Smooth muscle cell (in vitro differentiated cells): ENCODE measurements at regions not wholly inside any gene's neighbourhood (a gene's known extent, or its start where the extent isn't known, plus 50 kb on each side); places are given as distances from the start of the nearest gene placed in this dataset.

Source experiments
- DNase-seq: peaks from one replicate; lab custom pipeline; 2025; ENCODE audit not compliant: unreplicated experiment; lab: John Stamatoyannopoulos, UW
- H2AFZ ChIP-seq: fragments of 200-600 bp; sonication (generic); 2 replicates; pipeline ENCODE4 v1.6.0; 2016; ENCODE audit warnings: antibody characterized with exemption, low read depth, mild to moderate bottlenecking
- H3F3A ChIP-seq: fragments of 200-600 bp; sonication (generic); 2 replicates; pipeline ENCODE4 v1.6.0; 2017; ENCODE audit warnings: antibody characterized with exemption, low read depth
- H3K27ac ChIP-seq: fragments of 200-600 bp; sonication (generic); 2 replicates; pipeline ENCODE4 v1.5.1; 2016; ENCODE audit warnings: low read depth, mild to moderate bottlenecking
- H3K27me3 ChIP-seq: fragments of 200-600 bp; sonication (generic); 2 replicates; pipeline ENCODE4 v1.6.1; 2016; ENCODE audit warnings: low read depth, mild to moderate bottlenecking
- H3K36me3 ChIP-seq: fragments of 200-600 bp; sonication (generic); 2 replicates; pipeline ENCODE4 v1.5.1; 2016; ENCODE audit warnings: low read depth
- H3K4me1 ChIP-seq: fragments of 200-600 bp; sonication (generic); 2 replicates; pipeline ENCODE4 v1.5.1; 2016; ENCODE audit warnings: low read depth
- H3K4me2 ChIP-seq: fragments of 200-600 bp; sonication (generic); 2 replicates; pipeline ENCODE4 v1.6.0; 2016; ENCODE audit warnings: mild to moderate bottlenecking
- H3K4me3 ChIP-seq: fragments of 200-600 bp; sonication (generic); 2 replicates; pipeline ENCODE4 v1.5.1; 2016; ENCODE audit warnings: mild to moderate bottlenecking
- H3K79me2 ChIP-seq: fragments of 200-600 bp; sonication (generic); 2 replicates; pipeline ENCODE4 v1.6.0; 2016; ENCODE audit warnings: low read depth, mild to moderate bottlenecking
- H3K9ac ChIP-seq: fragments of 200-600 bp; sonication (generic); 2 replicates; pipeline ENCODE4 v1.6.0; 2016; ENCODE audit warnings: low read depth
- H3K9me3 ChIP-seq: fragments of 200-600 bp; sonication (generic); replicated peaks from 2 replicates; pipeline ENCODE4 v1.5.1; 2016; ENCODE audit warnings: low read depth
- H4K20me1 ChIP-seq: fragments of 200-600 bp; sonication (generic); 2 replicates; pipeline ENCODE4 v1.6.0; 2016; ENCODE audit warnings: low read depth
- CTCF ChIP-seq: fragments of 200-600 bp; sonication (generic); IDR thresholded peaks from 2 replicates; pipeline ENCODE4 v1.5.1; 2017; ENCODE audit warnings: borderline replicate concordance, mild to moderate bottlenecking, antibody characterized with exemption; ENCODE audit not compliant: insufficient read depth, poor library complexity, severe bottlenecking
- WGBS: methylation state at CpG from one replicate; pipeline ENCODE4 v1.1.7; 2016; ENCODE audit warnings: low lambda C conversion rate; 5-methylcytosine and 5-hydroxymethylcytosine counted together

GRCh38 chr15:39154227-39154638 is 426.6 kb upstream of the THBS1 start:
- Histone ChIP-seq H2AFZ (no peak overlapping the region), H3K79me2 (no peaks in the 10 kb centered on the region), H3K9me3 (no peaks in the 10 kb centered on the region), H3K27me3 (no peaks in the 10 kb centered on the region), H3K4me1 (no peaks in the 10 kb centered on the region), H3F3A (no peaks in the 10 kb centered on the region), H3K9ac (no peak overlapping the region), H3K4me2 (no peak overlapping the region), H3K4me3 (no peak overlapping the region), H3K27ac (peak overlapping the region; percentile 62), H3K36me3 (no peaks in the 10 kb centered on the region), H4K20me1 (no peaks in the 10 kb centered on the region)
- TF ChIP-seq CTCF = peak; percentile 20
- no peak for DNase-seq

- Histone ChIP-seq H3K27me3 (no peaks in the 10 kb centered on the region), H3K27ac (peak overlapping the region; percentile 62), H3K4me3 (no peak overlapping the region), H3K9me3 (no peaks in the 10 kb centered on the region), H3K36me3 (no peaks in the 10 kb centered on the region), H4K20me1 (no peaks in the 10 kb centered on the region), H2AFZ (no peak overlapping the region), H3K9ac (no peak overlapping the region), H3K79me2 (no peaks in the 10 kb centered on the region), H3K4me2 (no peak overlapping the region), H3F3A (no peaks in the 10 kb centered on the region), H3K4me1 (no peaks in the 10 kb centered on the region)
- 94% methylated on average over 4 of the region's 4 CpGs for WGBS
- no peak for TF ChIP-seq CTCF
- no peak for DNase-seq
Measured at GRCh38 chr15:39154776-39155175, 426.1 kb upstream of the THBS1 start.

- H3K4me2 ChIP-seq = no peak overlapping the region
- no peak for TF ChIP-seq CTCF
- no peaks in the 10 kb centered on the region for H3F3A ChIP-seq
- H3K36me3 ChIP-seq = no peaks in the 10 kb centered on the region
- WGBS = 95% methylated on average over 1 of the region's 1 CpG
- H3K9me3 ChIP-seq = no peaks in the 10 kb centered on the region
- no peak overlapping the region for H3K9ac ChIP-seq
- no peaks in the 10 kb centered on the region for H3K27me3 ChIP-seq
- H4K20me1 ChIP-seq = no peaks in the 10 kb centered on the region
- no peak overlapping the region for H2AFZ ChIP-seq
- no peaks in the 10 kb centered on the region for H3K4me1 ChIP-seq
- DNase-seq = no peak
- H3K79me2 ChIP-seq = no peaks in the 10 kb centered on the region
- H3K27ac ChIP-seq = no peak overlapping the region
- H3K4me3 ChIP-seq = no peak overlapping the region
Measured at GRCh38 chr15:39156166-39156565, 424.7 kb upstream of the THBS1 start.

- no peaks in the 10 kb centered on the region for H3K4me1 ChIP-seq
- no peak overlapping the region for H3K9ac ChIP-seq
- no peaks in the 10 kb centered on the region for H3K27me3 ChIP-seq
- no peak overlapping the region for H3K27ac ChIP-seq
- no peaks in the 10 kb centered on the region for H3F3A ChIP-seq
- H3K36me3 ChIP-seq = no peaks in the 10 kb centered on the region
- WGBS = 96% methylated on average over 2 of the region's 2 CpGs
- no peak for TF ChIP-seq CTCF
- H3K4me3 ChIP-seq = no peak overlapping the region
- no peak for DNase-seq
- no peak overlapping the region for H3K4me2 ChIP-seq
- H3K79me2 ChIP-seq = no peaks in the 10 kb centered on the region
- H4K20me1 ChIP-seq = no peaks in the 10 kb centered on the region
- H2AFZ ChIP-seq = no peak overlapping the region
- no peaks in the 10 kb centered on the region for H3K9me3 ChIP-seq
Measured at GRCh38 chr15:39156646-39157250, 424.1 kb upstream of the THBS1 start.
